SK-N-SH treated with all-trans-retinoic acid at 6 μM for 48 hours (cell line): ENCODE measurements at regions not wholly inside any gene's neighbourhood (a gene's known extent, or its start where the extent isn't known, plus 50 kb on each side); places are given as distances from the start of the nearest gene placed in this dataset.

ENCODE experiments used
- ATAC-seq: fragments of 200-7000 bp; cut with Tn5 transposase; 3 replicates; pipeline ENCODE4 v1.9.1; 2020; ENCODE audit warnings: mild to moderate bottlenecking, moderate library complexity
- ARNTL ChIP-seq: fragments of 450-650 bp; formaldehyde crosslinking; IDR thresholded peaks from 2 replicates; pipeline ENCODE4 v1.5.0; 2020; ENCODE audit warnings: low read depth, mild to moderate bottlenecking, moderate library complexity, borderline replicate concordance
- BACH2 ChIP-seq: fragments of 250-450 bp; sonication (Bioruptor Pico); IDR thresholded peaks from 2 replicates; pipeline ENCODE4 v1.9.0; 2021; ENCODE audit warnings: mild to moderate bottlenecking, borderline replicate concordance
- CREB5 ChIP-seq: fragments of 250-450 bp; sonication (Bioruptor Pico); IDR thresholded peaks from 2 replicates; pipeline ENCODE4 v1.5.1; 2020; ENCODE audit warnings: low read depth, mild to moderate bottlenecking, moderate library complexity
- CSDC2 ChIP-seq: fragments of 250-450 bp; sonication (Bioruptor Pico); IDR thresholded peaks from 2 replicates; pipeline ENCODE4 v1.5.0; 2020; ENCODE audit warnings: mild to moderate bottlenecking, moderate library complexity
- CSRNP3 ChIP-seq: fragments of 250-450 bp; sonication (Bioruptor Pico); IDR thresholded peaks from 2 replicates; pipeline ENCODE4 v1.5.1; 2021; ENCODE audit warnings: mild to moderate bottlenecking, moderate library complexity
- ESRRG ChIP-seq: fragments of 250-450 bp; sonication (Bioruptor Pico); IDR thresholded peaks from 2 replicates; pipeline ENCODE4 v1.6.1; 2021; ENCODE audit warnings: mild to moderate bottlenecking
- GLIS3 ChIP-seq: fragments of 250-450 bp; sonication (Bioruptor Pico); IDR thresholded peaks from 2 replicates; pipeline ENCODE4 v1.5.0; 2020; ENCODE audit warnings: mild to moderate bottlenecking, moderate library complexity
- ISL1 ChIP-seq: fragments of 250-450 bp; sonication (Bioruptor Pico); IDR thresholded peaks from 2 replicates; pipeline ENCODE4 v2.1.2; 2022; ENCODE audit warnings: mild to moderate bottlenecking, moderate library complexity
- OSR1 ChIP-seq: fragments of 250-450 bp; sonication (Bioruptor Pico); IDR thresholded peaks from 2 replicates; pipeline ENCODE4 v1.8.0; 2022; ENCODE audit warnings: moderate library complexity, mild to moderate bottlenecking, inconsistent platforms
- POU6F1 ChIP-seq: fragments of 250-450 bp; sonication (Bioruptor Pico); IDR thresholded peaks from 2 replicates; pipeline ENCODE4 v1.8.0; 2021; ENCODE audit warnings: low read depth, mild to moderate bottlenecking, moderate library complexity, borderline replicate concordance
- PPARA ChIP-seq: fragments of 250-450 bp; sonication (Bioruptor Pico); IDR thresholded peaks from 2 replicates; pipeline ENCODE4 v1.5.0; 2020; ENCODE audit warnings: mild to moderate bottlenecking, borderline replicate concordance
- RARB ChIP-seq: fragments of 250-450 bp; sonication (Bioruptor Pico); IDR thresholded peaks from 2 replicates; pipeline ENCODE4 v1.8.0; 2021; ENCODE audit warnings: mild to moderate bottlenecking, moderate library complexity
- SNAI2 ChIP-seq: fragments of 250-450 bp; sonication (Bioruptor Pico); IDR thresholded peaks from 2 replicates; pipeline ENCODE4 v1.5.0; 2020; ENCODE audit warnings: mild to moderate bottlenecking, moderate library complexity
- TCF4 ChIP-seq: fragments of 250-450 bp; sonication (Bioruptor Pico); IDR thresholded peaks from 2 replicates; pipeline ENCODE4 v1.8.0; 2021; ENCODE audit warnings: mild to moderate bottlenecking, moderate library complexity, borderline replicate concordance
- TOX ChIP-seq: fragments of 250-450 bp; sonication (Bioruptor Pico); IDR thresholded peaks from 2 replicates; pipeline ENCODE4 v1.8.0; 2021; ENCODE audit warnings: mild to moderate bottlenecking, moderate library complexity, borderline replicate concordance
- TSHZ2 ChIP-seq: fragments of 250-450 bp; sonication (Bioruptor Pico); IDR thresholded peaks from 2 replicates; pipeline ENCODE4 v1.5.0; 2020; ENCODE audit warnings: mild to moderate bottlenecking, moderate library complexity
- ZFP3 ChIP-seq: fragments of 250-450 bp; sonication (Bioruptor Pico); IDR thresholded peaks from 2 replicates; pipeline ENCODE4 v1.5.0; 2020; ENCODE audit warnings: mild to moderate bottlenecking, moderate library complexity
- ZFP30 ChIP-seq: fragments of 450-650 bp; formaldehyde crosslinking; IDR thresholded peaks from 2 replicates; pipeline ENCODE4 v1.5.0; 2022; ENCODE audit warnings: mild to moderate bottlenecking, moderate library complexity
- ZNF565 ChIP-seq: fragments of 450-650 bp; formaldehyde crosslinking; conservative IDR thresholded peaks from 2 replicates; pipeline ENCODE4 v1.5.0; 2020; ENCODE audit warnings: low read depth, mild to moderate bottlenecking, moderate library complexity
- ZNF70 ChIP-seq: fragments of 450-650 bp; formaldehyde crosslinking; IDR thresholded peaks from 2 replicates; pipeline ENCODE4 v1.5.0; 2020; ENCODE audit warnings: mild to moderate bottlenecking, moderate library complexity
- ZNF8 ChIP-seq: fragments of 450-650 bp; formaldehyde crosslinking; IDR thresholded peaks from 2 replicates; pipeline ENCODE4 v1.5.0; 2020; ENCODE audit warnings: mild to moderate bottlenecking, moderate library complexity
- TF ChIP-seq, protein P1 (sequence below): fragments of 250-450 bp; sonication (Bioruptor Pico); IDR thresholded peaks from 2 replicates; pipeline ENCODE4 v1.8.0; 2020; ENCODE audit warnings: mild to moderate bottlenecking, moderate library complexity, borderline replicate concordance

DNA sequence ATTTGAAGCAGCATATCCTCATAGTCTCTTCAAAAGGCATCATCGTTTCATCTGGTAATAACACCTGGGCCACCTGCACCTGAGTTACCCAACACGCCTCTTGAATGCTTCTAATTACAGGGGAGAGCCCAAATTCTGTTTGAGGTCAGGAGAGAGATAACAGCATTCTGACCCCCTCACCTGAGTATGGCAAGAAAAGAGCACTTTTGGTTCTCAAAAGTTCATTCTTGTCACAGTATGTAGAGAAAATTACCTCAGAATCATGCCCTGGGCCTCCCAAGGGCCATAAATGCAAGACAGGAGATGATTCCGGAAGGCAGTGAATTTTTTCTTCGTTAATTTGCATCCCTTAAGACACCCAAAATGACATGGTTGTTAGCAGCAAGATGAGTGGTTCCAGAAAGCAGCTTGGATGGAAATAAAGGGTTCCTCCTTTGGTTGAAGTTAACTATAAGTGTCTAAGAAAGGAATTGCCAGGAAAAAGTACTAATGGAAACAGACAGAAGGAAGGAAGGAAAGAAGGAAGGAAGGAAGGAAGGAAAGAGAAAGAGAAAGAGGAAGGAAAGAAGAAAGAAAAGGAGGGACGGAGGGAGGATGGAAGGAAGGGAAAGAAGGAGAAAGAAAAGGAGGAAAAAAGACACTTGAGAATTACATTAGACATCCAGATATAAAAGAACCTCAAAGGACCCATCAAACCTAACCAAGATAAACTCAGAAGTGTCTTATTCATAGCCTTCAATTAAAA is 228.4 kb upstream of the RHOBTB1 start:
- TF ChIP-seq ZNF8 (CRISPR knock-in tag) = no peak
- no peak for TF ChIP-seq ARNTL (CRISPR knock-in tag)
- no peak for TF ChIP-seq ZNF565
- TF ChIP-seq GLIS3 (CRISPR knock-in tag) = no peak
- TF ChIP-seq ESRRG (CRISPR knock-in tag) = no peak
- TF ChIP-seq BACH2 (CRISPR knock-in tag) = no peak
- TF ChIP-seq SNAI2 (CRISPR knock-in tag) = no peak
- TF ChIP-seq ZNF70 (CRISPR knock-in tag) = no peak
- no peak for TF ChIP-seq OSR1 (CRISPR knock-in tag)
- TF ChIP-seq CREB5 (CRISPR knock-in tag) = no peak
- TF ChIP-seq ISL1 (CRISPR knock-in tag) = no peak
- TF ChIP-seq ZFP30 = no peak
- no peak for TF ChIP-seq TCF4 (CRISPR knock-in tag)
- no peak for TF ChIP-seq PPARA
- TF ChIP-seq CSDC2 = no peak
- TF ChIP-seq TOX (CRISPR knock-in tag) = no peak
- TF ChIP-seq POU6F1 (CRISPR knock-in tag) = no peak
- TF ChIP-seq RARB (CRISPR knock-in tag) = no peak
- no peak for ATAC-seq

- no peak for TF ChIP-seq OSR1 (CRISPR knock-in tag)
- no peak for TF ChIP-seq PPARA
- no peak for TF ChIP-seq ZFP3 (CRISPR knock-in tag)
- TF ChIP-seq, all 23 proteins: peak for 0
- no peak for ATAC-seq
Measured at GRCh38 chr10:61170594-61170993, 226.6 kb upstream of the RHOBTB1 start.

DNA sequence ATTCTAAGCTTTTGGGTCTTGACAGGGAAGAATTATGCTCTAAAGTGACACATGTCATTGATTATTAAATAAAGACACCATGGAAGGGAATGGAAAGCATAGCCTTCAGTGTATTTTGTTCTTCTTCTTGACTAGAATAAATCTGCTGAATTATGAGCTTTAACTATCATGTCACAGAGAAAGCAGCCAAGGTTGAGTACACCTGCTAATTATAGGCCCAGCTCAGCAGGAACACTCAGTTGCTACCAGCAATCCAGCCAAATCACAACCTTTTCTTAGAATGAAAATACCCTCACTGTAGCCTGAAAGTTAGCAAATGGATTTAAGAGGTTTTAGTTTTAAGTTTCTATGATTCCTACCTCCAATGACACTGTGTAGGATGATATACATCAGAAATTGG is 225.3 kb upstream of the RHOBTB1 start:
- no peak for ATAC-seq
- TF ChIP-seq, protein P1, sequence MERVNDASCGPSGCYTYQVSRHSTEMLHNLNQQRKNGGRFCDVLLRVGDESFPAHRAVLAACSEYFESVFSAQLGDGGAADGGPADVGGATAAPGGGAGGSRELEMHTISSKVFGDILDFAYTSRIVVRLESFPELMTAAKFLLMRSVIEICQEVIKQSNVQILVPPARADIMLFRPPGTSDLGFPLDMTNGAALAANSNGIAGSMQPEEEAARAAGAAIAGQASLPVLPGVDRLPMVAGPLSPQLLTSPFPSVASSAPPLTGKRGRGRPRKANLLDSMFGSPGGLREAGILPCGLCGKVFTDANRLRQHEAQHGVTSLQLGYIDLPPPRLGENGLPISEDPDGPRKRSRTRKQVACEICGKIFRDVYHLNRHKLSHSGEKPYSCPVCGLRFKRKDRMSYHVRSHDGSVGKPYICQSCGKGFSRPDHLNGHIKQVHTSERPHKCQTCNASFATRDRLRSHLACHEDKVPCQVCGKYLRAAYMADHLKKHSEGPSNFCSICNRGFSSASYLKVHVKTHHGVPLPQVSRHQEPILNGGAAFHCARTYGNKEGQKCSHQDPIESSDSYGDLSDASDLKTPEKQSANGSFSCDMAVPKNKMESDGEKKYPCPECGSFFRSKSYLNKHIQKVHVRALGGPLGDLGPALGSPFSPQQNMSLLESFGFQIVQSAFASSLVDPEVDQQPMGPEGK (CRISPR knock-in tag) = no peak
- TF ChIP-seq PPARA = no peak
- TF ChIP-seq ZNF565 = no peak
- no peak for TF ChIP-seq CSRNP3
- TF ChIP-seq ARNTL (CRISPR knock-in tag) = no peak
- TF ChIP-seq OSR1 (CRISPR knock-in tag) = no peak
- TF ChIP-seq GLIS3 (CRISPR knock-in tag) = no peak
- TF ChIP-seq SNAI2 (CRISPR knock-in tag) = no peak
- TF ChIP-seq ZNF8 (CRISPR knock-in tag) = no peak

DNA sequence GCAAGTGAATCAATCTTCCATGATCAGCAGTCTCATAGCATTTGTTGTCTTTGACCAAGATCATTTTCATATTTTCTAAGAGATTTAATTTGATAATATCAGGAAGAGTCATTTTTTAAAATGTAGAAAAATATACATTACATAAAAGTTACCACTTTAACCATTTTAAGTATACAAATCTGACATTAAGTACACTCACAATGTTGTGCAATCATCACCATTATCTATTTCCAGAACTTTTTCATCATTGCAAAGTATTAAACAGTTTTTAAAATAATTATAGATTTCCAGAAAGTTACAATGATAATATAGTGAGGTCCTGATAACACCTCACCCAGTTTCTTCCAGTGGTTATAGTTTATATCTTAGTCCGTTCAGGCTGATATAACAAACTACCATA is 222.5 kb upstream of the RHOBTB1 start:
- ATAC-seq = no peak
- TF ChIP-seq PPARA = no peak
- no peak for TF ChIP-seq ZNF565
- no peak for TF ChIP-seq POU6F1 (CRISPR knock-in tag)
- TF ChIP-seq BACH2 (CRISPR knock-in tag) = no peak
- no peak for TF ChIP-seq TCF4 (CRISPR knock-in tag)
- no peak for TF ChIP-seq ZNF8 (CRISPR knock-in tag)
- no peak for TF ChIP-seq CREB5 (CRISPR knock-in tag)
- TF ChIP-seq ARNTL (CRISPR knock-in tag) = no peak
- TF ChIP-seq TSHZ2 (CRISPR knock-in tag) = no peak
- TF ChIP-seq, all 23 proteins: peak for 0
